HG02973 (cell line): ENCODE measurements at regions not wholly inside any gene's neighbourhood (a gene's known extent, or its start where the extent isn't known, plus 50 kb on each side); places are given as distances from the start of the nearest gene placed in this dataset.
"Not testable (repeated sequence)": the region's sequence is repeated elsewhere in the genome, so short reads cannot be mapped to it uniquely, and the experiment has no call there.

Experiments used
- ATAC-seq: cut with Tn5 transposase; IDR thresholded peaks from one replicate; pipeline ENCODE4 v1.9.1; 2021; ENCODE audit warnings: moderate library complexity; ENCODE audit not compliant: unreplicated experiment

DNA sequence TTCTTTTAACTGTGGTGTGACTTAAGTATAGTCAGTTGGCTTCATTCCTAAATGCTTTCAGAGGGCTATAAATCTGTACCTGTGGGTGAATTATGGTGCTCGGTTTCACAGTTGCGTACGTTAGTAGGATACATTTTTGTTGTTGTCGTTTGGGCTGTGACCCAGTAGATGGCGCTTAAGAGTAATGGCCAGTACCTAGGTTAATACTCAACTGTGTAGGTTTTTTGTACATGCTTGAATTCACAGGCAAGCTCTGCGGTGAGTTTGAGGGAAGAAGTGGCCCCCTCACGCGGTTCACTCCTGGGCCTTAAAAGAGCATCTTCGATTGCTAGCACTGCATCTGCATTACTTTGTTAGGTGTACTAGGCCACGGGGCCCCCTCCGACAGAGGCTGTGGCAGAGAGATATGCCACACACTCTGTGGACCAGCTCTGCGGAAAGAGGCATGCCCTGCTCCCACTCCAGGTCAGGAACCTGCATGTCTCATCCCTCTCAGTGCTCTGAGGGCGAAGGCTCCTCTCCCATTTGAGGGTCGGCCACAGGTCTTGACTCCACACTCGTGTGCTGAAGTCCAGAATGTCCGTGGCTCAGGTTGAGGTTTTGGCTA is 224.6 kb upstream of the TBL1Y start:
- peak; percentile 54 for ATAC-seq

DNA sequence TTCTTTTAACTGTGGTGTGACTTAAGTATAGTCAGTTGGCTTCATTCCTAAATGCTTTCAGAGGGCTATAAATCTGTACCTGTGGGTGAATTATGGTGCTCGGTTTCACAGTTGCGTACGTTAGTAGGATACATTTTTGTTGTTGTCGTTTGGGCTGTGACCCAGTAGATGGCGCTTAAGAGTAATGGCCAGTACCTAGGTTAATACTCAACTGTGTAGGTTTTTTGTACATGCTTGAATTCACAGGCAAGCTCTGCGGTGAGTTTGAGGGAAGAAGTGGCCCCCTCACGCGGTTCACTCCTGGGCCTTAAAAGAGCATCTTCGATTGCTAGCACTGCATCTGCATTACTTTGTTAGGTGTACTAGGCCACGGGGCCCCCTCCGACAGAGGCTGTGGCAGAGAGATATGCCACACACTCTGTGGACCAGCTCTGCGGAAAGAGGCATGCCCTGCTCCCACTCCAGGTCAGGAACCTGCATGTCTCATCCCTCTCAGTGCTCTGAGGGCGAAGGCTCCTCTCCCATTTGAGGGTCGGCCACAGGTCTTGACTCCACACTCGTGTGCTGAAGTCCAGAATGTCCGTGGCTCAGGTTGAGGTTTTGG is 208.8 kb upstream of the TBL1Y start:
- not testable (repeated sequence) for ATAC-seq

- not testable (repeated sequence) for ATAC-seq
These were observed 189.1 kb upstream of the TBL1Y start for GRCh38 chrY:6721443-6721842.

- not testable (repeated sequence) for ATAC-seq
These were observed 163.3 kb upstream of the TBL1Y start for GRCh38 chrY:6747210-6747609.

DNA sequence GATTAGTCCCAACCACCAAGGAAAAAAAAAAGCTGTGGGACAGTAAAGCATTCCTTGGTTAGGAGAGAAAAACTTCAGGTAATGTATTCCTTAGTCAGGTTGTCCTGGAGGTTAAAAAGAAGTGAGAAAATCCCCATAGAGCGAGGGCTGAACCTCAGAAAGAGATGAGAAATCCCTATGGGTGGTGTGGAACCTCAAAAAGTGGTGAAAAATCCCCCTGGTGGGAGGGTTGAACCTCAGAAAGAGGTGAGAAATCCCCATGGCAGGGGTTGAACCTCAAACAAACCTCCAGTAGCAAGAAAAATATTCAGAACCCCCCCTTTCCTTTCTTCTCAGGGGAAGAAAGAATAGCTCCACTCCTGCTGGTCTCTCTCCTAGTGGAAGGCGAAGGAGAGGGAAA is 128.2 kb upstream of the TBL1Y start:
- no peak for ATAC-seq

GRCh38 chrY:6786960-6787359 is 123.5 kb upstream of the TBL1Y start:
- ATAC-seq, result no peak

GRCh38 chrY:6811633-6812032 is 98.9 kb upstream of the TBL1Y start:
- ATAC-seq, result no peak
